ENCODE measurements at regions not wholly inside any gene's neighbourhood (a gene's known extent, or its start where the extent isn't known, plus 50 kb on each side); places are given as distances from the start of the nearest gene placed in this dataset.
"Not testable (repeated sequence)": the region's sequence is repeated elsewhere in the genome, so short reads cannot be mapped to it uniquely, and the experiment has no call there.

- not testable (repeated sequence) for TF ChIP-seq ZNF232 (CRISPR knock-in tag; IDR thresholded peaks at IDR 0.05); ESRRA (CRISPR knock-in tag; IDR thresholded peaks at IDR 0.05; ENCODE audit: borderline replicate concordance); E2F1 (CRISPR knock-in tag; IDR thresholded peaks at IDR 0.05); CTCF (IDR thresholded peaks at IDR 0.05); JUN (CRISPR knock-in tag; IDR thresholded peaks at IDR 0.05); MAX (CRISPR knock-in tag; IDR thresholded peaks at IDR 0.05); CREB1 (CRISPR knock-in tag; IDR thresholded peaks at IDR 0.05); TCF7 (CRISPR knock-in tag; IDR thresholded peaks at IDR 0.05; ENCODE audit: low read depth); TP53 (CRISPR knock-in tag; IDR thresholded peaks at IDR 0.05); ATF1 (CRISPR knock-in tag; IDR thresholded peaks at IDR 0.05); AFF4 (CRISPR knock-in tag; IDR thresholded peaks at IDR 0.05; ENCODE audit: borderline replicate concordance); ZNF138 (CRISPR knock-in tag; conservative IDR thresholded peaks at IDR 0.05); ZNF532 (CRISPR knock-in tag; IDR thresholded peaks at IDR 0.05; ENCODE audit: borderline replicate concordance); KAT7 (CRISPR knock-in tag; IDR thresholded peaks at IDR 0.05; ENCODE audit: borderline replicate concordance)
Measured at GRCh38 chr7:149697767-149698166, 75.6 kb downstream of the ZNF467 start.
